ENCODE measurements at regions not wholly inside any gene's neighbourhood (a gene's known extent, or its start where the extent isn't known, plus 50 kb on each side); places are given as distances from the start of the nearest gene placed in this dataset.

DNA sequence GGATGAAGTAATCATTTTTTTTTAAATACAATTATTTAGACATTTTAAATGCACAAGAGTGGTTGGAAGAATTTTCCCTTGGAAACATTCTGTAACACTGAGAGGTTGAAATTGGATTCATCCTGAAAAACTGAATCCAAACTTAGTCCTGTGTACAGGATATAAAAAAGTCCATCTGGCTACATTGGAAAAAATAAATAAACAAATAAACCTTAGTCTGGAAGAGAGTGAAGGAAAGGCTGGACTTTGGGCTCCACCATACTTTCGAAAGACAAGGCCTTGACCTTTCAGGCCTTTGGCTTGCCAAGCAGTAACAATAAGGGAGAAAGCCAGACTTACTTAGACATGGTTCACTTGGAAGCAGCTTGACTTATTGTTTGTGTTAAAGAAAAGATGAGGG is 664.3 kb downstream of the TENT5A start:
- no peak overlapping the region for H3K4me3 ChIP-seq (ENCODE audit: low read length)
- no peaks in the 10 kb centered on the region for H3K9me3 ChIP-seq (ENCODE audit: low read length)
- no peaks in the 10 kb centered on the region for H4K20me1 ChIP-seq (ENCODE audit: insufficient read depth)
- TF ChIP-seq EP300 (conservative IDR thresholded peaks at IDR 0.05; ENCODE audit: poor library complexity, severe bottlenecking) = no peak
- TF ChIP-seq, protein P1, sequence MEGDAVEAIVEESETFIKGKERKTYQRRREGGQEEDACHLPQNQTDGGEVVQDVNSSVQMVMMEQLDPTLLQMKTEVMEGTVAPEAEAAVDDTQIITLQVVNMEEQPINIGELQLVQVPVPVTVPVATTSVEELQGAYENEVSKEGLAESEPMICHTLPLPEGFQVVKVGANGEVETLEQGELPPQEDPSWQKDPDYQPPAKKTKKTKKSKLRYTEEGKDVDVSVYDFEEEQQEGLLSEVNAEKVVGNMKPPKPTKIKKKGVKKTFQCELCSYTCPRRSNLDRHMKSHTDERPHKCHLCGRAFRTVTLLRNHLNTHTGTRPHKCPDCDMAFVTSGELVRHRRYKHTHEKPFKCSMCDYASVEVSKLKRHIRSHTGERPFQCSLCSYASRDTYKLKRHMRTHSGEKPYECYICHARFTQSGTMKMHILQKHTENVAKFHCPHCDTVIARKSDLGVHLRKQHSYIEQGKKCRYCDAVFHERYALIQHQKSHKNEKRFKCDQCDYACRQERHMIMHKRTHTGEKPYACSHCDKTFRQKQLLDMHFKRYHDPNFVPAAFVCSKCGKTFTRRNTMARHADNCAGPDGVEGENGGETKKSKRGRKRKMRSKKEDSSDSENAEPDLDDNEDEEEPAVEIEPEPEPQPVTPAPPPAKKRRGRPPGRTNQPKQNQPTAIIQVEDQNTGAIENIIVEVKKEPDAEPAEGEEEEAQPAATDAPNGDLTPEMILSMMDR (IDR thresholded peaks at IDR 0.05; ENCODE audit: poor library complexity, severe bottlenecking) = no peak
- TF ChIP-seq POLR2AphosphoS5 (IDR thresholded peaks at IDR 0.05) = no peak
- TF ChIP-seq EZH2 (IDR thresholded peaks at IDR 0.05; ENCODE audit: borderline replicate concordance, insufficient read depth, low read length, poor library complexity, severe bottlenecking) = no peak
- no peak for TF ChIP-seq SMC3 (conservative IDR thresholded peaks at IDR 0.05; ENCODE audit: poor library complexity)
- no peak overlapping the region for H3K4me2 ChIP-seq (ENCODE audit: low read length)
- H2AFZ ChIP-seq (ENCODE audit: low read depth, low read length) = no peak overlapping the region
- H3K27me3 ChIP-seq (ENCODE audit: insufficient read depth, low read depth, low read length) = no peaks in the 10 kb centered on the region
- H3K27ac ChIP-seq (ENCODE audit: low read length) = no peak overlapping the region
- H3K79me2 ChIP-seq (replicated peaks; ENCODE audit: insufficient read depth, low read length) = no peaks in the 10 kb centered on the region
- no peaks in the 10 kb centered on the region for H3K36me3 ChIP-seq (ENCODE audit: insufficient read depth, low read length)
- no peaks in the 10 kb centered on the region for H3K9me2 ChIP-seq (ENCODE audit: insufficient read depth, low read length)
- H3F3A ChIP-seq (ENCODE audit: insufficient read depth, low read length, poor library complexity, severe bottlenecking) = no peaks in the 10 kb centered on the region
- H3K9ac ChIP-seq (ENCODE audit: low read length) = no peak overlapping the region

GRCh38 chr6:81086991-81087390 is 665.5 kb downstream of the TENT5A start:
- TF ChIP-seq EZH2 (IDR thresholded peaks at IDR 0.05; ENCODE audit: borderline replicate concordance, insufficient read depth, low read length, poor library complexity, severe bottlenecking) (no peak), POLR2AphosphoS5 (IDR thresholded peaks at IDR 0.05) (no peak), SMC3 (conservative IDR thresholded peaks at IDR 0.05; ENCODE audit: poor library complexity) (no peak), RAD21 (conservative IDR thresholded peaks at IDR 0.05) (no peak), MXI1 (conservative IDR thresholded peaks at IDR 0.05; ENCODE audit: poor library complexity, severe bottlenecking) (no peak), EP300 (conservative IDR thresholded peaks at IDR 0.05; ENCODE audit: poor library complexity, severe bottlenecking) (no peak), TAF1 (IDR thresholded peaks at IDR 0.05; ENCODE audit: low read depth) (no peak)
- TF ChIP-seq, protein P2, sequence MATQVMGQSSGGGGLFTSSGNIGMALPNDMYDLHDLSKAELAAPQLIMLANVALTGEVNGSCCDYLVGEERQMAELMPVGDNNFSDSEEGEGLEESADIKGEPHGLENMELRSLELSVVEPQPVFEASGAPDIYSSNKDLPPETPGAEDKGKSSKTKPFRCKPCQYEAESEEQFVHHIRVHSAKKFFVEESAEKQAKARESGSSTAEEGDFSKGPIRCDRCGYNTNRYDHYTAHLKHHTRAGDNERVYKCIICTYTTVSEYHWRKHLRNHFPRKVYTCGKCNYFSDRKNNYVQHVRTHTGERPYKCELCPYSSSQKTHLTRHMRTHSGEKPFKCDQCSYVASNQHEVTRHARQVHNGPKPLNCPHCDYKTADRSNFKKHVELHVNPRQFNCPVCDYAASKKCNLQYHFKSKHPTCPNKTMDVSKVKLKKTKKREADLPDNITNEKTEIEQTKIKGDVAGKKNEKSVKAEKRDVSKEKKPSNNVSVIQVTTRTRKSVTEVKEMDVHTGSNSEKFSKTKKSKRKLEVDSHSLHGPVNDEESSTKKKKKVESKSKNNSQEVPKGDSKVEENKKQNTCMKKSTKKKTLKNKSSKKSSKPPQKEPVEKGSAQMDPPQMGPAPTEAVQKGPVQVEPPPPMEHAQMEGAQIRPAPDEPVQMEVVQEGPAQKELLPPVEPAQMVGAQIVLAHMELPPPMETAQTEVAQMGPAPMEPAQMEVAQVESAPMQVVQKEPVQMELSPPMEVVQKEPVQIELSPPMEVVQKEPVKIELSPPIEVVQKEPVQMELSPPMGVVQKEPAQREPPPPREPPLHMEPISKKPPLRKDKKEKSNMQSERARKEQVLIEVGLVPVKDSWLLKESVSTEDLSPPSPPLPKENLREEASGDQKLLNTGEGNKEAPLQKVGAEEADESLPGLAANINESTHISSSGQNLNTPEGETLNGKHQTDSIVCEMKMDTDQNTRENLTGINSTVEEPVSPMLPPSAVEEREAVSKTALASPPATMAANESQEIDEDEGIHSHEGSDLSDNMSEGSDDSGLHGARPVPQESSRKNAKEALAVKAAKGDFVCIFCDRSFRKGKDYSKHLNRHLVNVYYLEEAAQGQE (IDR thresholded peaks at IDR 0.05; ENCODE audit: borderline replicate concordance) = no peak
- H3K9me2 ChIP-seq (ENCODE audit: insufficient read depth, low read length) = no peaks in the 10 kb centered on the region
- H3K9me3 ChIP-seq (ENCODE audit: low read length) = no peaks in the 10 kb centered on the region
- H3F3A ChIP-seq (ENCODE audit: insufficient read depth, low read length, poor library complexity, severe bottlenecking) = no peaks in the 10 kb centered on the region
- no peak overlapping the region for H3K9ac ChIP-seq (ENCODE audit: low read length)
- no peaks in the 10 kb centered on the region for H3K79me2 ChIP-seq (replicated peaks; ENCODE audit: insufficient read depth, low read length)
- H2AFZ ChIP-seq (ENCODE audit: low read depth, low read length) = no peak overlapping the region
- no peaks in the 10 kb centered on the region for H3K36me3 ChIP-seq (ENCODE audit: insufficient read depth, low read length)
- no peak overlapping the region for H3K4me2 ChIP-seq (ENCODE audit: low read length)
- no peaks in the 10 kb centered on the region for H3K27me3 ChIP-seq (ENCODE audit: insufficient read depth, low read depth, low read length)
- no peak overlapping the region for H3K4me3 ChIP-seq (ENCODE audit: low read length)
- H3K27ac ChIP-seq (ENCODE audit: low read length) = no peak overlapping the region
- no peaks in the 10 kb centered on the region for H4K20me1 ChIP-seq (ENCODE audit: insufficient read depth)

DNA sequence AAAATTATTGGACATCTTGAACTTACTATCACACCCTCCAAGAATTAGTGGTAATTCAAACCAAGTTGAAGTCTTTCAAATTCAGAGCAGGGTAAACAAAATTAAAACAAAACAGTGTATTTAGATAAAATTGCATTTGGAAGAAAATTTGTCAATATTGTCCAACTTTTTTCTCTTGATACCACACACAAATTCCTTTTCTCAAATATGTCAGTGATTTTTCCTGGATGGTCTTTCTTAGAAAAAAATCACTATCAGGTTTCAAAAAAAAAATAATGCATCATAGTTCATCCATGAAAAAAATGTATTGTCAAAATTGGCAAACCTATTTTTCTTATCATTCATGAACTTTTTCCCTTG is 667.1 kb downstream of the TENT5A start:
- TF ChIP-seq EZH2 (IDR thresholded peaks at IDR 0.05; ENCODE audit: borderline replicate concordance, insufficient read depth, low read length, poor library complexity, severe bottlenecking) = no peak
- TF ChIP-seq, protein P2 (IDR thresholded peaks at IDR 0.05; ENCODE audit: borderline replicate concordance) = no peak
- TF ChIP-seq RAD21 (conservative IDR thresholded peaks at IDR 0.05) = no peak
- TF ChIP-seq POLR2AphosphoS5 (IDR thresholded peaks at IDR 0.05) = no peak
- H3K4me2 ChIP-seq (ENCODE audit: low read length) = no peak overlapping the region
- H3K9me3 ChIP-seq (ENCODE audit: low read length) = no peaks in the 10 kb centered on the region
- H3K36me3 ChIP-seq (ENCODE audit: insufficient read depth, low read length) = no peaks in the 10 kb centered on the region
- H3K27ac ChIP-seq (ENCODE audit: low read length) = no peak overlapping the region
- no peaks in the 10 kb centered on the region for H3K27me3 ChIP-seq (ENCODE audit: insufficient read depth, low read depth, low read length)
- H3K9ac ChIP-seq (ENCODE audit: low read length) = no peak overlapping the region
- no peak overlapping the region for H3K4me3 ChIP-seq (ENCODE audit: low read length)
- H3K9me2 ChIP-seq (ENCODE audit: insufficient read depth, low read length) = no peaks in the 10 kb centered on the region
- no peaks in the 10 kb centered on the region for H3K79me2 ChIP-seq (replicated peaks; ENCODE audit: insufficient read depth, low read length)
- no peaks in the 10 kb centered on the region for H3F3A ChIP-seq (ENCODE audit: insufficient read depth, low read length, poor library complexity, severe bottlenecking)
- no peaks in the 10 kb centered on the region for H4K20me1 ChIP-seq (ENCODE audit: insufficient read depth)
- H2AFZ ChIP-seq (ENCODE audit: low read depth, low read length) = no peak overlapping the region
